ENCODE measurements at regions not wholly inside any gene's neighbourhood (a gene's known extent, or its start where the extent isn't known, plus 50 kb on each side); places are given as distances from the start of the nearest gene placed in this dataset.

DNA sequence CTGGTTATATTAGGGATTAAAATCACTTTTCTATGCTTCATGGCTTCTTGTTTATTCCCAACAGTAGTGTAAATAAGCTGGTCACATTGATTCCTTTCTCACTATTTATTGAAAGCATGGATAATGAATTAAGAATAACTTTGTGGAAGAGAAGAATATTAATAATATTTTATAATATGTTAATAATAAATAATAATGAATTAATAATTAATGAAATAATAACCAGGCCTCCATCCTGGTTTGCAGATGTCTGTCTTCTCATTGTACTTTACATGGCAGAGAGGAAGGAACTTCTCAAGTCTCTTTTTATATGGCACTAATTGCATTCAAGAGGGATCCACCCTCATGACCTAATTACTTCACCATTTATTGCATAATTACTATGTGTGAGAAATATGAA, 473.5 kb downstream of the PTPRC start:
- TF ChIP-seq POLR2A (IDR thresholded peaks at IDR 0.05) = no peak
- no peak for TF ChIP-seq EP300 (IDR thresholded peaks at IDR 0.05)

Measured in sigmoid colon (tissue), 4 donors.